ENCODE measurements at regions not wholly inside any gene's neighbourhood (a gene's known extent, or its start where the extent isn't known, plus 50 kb on each side); places are given as distances from the start of the nearest gene placed in this dataset.

GRCh38 chr10:123585477-123586445 is 80.4 kb upstream of the GPR26 start:
- TF ChIP-seq MTA3 (CRISPR knock-in tag; IDR thresholded peaks at IDR 0.05) (no peak), NR2F1 (CRISPR knock-in tag; IDR thresholded peaks at IDR 0.05) (no peak), ZBTB4 (CRISPR knock-in tag; IDR thresholded peaks at IDR 0.05; ENCODE audit: borderline replicate concordance) (no peak), KDM5B (CRISPR knock-in tag; IDR thresholded peaks at IDR 0.05; ENCODE audit: borderline replicate concordance) (no peak), ARNTL (CRISPR knock-in tag; IDR thresholded peaks at IDR 0.05) (no peak), HOMEZ (CRISPR knock-in tag; IDR thresholded peaks at IDR 0.05; ENCODE audit: low read depth) (no peak), TAF1 (CRISPR knock-in tag; IDR thresholded peaks at IDR 0.05) (no peak), EZH2 (conservative IDR thresholded peaks at IDR 0.05; ENCODE audit: low read depth, low read length) (no peak), NFIB (CRISPR knock-in tag; IDR thresholded peaks at IDR 0.05; ENCODE audit: borderline replicate concordance) (no peak), ZNF460 (CRISPR knock-in tag; IDR thresholded peaks at IDR 0.05; ENCODE audit: borderline replicate concordance) (no peak), CTCF (CRISPR knock-in tag; IDR thresholded peaks at IDR 0.05) (no peak), ELF3 (CRISPR knock-in tag; IDR thresholded peaks at IDR 0.05) (no peak), JUND (CRISPR knock-in tag; IDR thresholded peaks at IDR 0.05) (no peak), MXI1 (IDR thresholded peaks at IDR 0.05; ENCODE audit: borderline replicate concordance, low read depth, low read length) (no peak)

All from HepG2 (cell line).